ENCODE measurements at regions not wholly inside any gene's neighbourhood (a gene's known extent, or its start where the extent isn't known, plus 50 kb on each side); places are given as distances from the start of the nearest gene placed in this dataset.
"Not testable (repeated sequence)": the region's sequence is repeated elsewhere in the genome, so short reads cannot be mapped to it uniquely, and the experiment has no call there.

GRCh38 chr4:123535037-123535748 lies 138.6 kb downstream of the SPRY1 start:
- DNase-seq = no peak
- H3K4me3 Mint-ChIP-seq = no peak overlapping the region
- peaks cover 13% of the 10 kb centered on the region; the same call in 1 of the 2 replicates for H3K9me3 Mint-ChIP-seq
- peaks cover 6% of the 10 kb centered on the region; the same call in 1 of the 2 replicates for H3K36me3 Mint-ChIP-seq (ENCODE audit: low read depth)
- TF ChIP-seq, protein P1, sequence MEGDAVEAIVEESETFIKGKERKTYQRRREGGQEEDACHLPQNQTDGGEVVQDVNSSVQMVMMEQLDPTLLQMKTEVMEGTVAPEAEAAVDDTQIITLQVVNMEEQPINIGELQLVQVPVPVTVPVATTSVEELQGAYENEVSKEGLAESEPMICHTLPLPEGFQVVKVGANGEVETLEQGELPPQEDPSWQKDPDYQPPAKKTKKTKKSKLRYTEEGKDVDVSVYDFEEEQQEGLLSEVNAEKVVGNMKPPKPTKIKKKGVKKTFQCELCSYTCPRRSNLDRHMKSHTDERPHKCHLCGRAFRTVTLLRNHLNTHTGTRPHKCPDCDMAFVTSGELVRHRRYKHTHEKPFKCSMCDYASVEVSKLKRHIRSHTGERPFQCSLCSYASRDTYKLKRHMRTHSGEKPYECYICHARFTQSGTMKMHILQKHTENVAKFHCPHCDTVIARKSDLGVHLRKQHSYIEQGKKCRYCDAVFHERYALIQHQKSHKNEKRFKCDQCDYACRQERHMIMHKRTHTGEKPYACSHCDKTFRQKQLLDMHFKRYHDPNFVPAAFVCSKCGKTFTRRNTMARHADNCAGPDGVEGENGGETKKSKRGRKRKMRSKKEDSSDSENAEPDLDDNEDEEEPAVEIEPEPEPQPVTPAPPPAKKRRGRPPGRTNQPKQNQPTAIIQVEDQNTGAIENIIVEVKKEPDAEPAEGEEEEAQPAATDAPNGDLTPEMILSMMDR (IDR thresholded peaks at IDR 0.05) = no peak
- peaks cover 4% of the 10 kb centered on the region; the same call in 1 of the 2 replicates for H3K27me3 Mint-ChIP-seq (ENCODE audit: insufficient read depth)
- no peak overlapping the region for H3K27ac Mint-ChIP-seq
- H3K4me1 Mint-ChIP-seq (ENCODE audit: low read depth) = no peaks in the 10 kb centered on the region

DNA sequence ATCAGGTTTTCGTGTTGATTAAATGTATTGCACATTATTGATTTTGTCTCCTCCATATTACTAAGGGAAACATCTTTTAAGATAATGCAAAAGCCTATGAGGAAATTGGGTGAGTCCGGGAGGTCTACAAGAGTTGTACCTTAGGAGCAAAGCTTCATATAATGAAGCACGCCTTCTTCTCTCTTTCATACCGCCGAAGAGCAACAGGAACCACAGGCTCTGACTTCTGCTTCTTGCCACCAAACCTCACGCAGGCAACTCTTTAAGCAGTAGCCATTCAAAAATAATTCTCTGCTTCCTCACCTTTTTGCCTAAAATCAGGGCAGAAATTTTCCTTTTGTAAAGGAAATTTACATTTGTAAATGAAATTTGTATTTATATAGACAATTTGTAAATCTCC lies 139.6 kb downstream of the SPRY1 start:
- Mint-ChIP-seq H3K4me3 (no peak overlapping the region), H3K36me3 (ENCODE audit: low read depth) (peaks cover 6% of the 10 kb centered on the region; the same call in 1 of the 2 replicates), H3K27ac (no peak overlapping the region), H3K27me3 (ENCODE audit: insufficient read depth) (peaks cover 4% of the 10 kb centered on the region; the same call in 1 of the 2 replicates), H3K4me1 (ENCODE audit: low read depth) (no peaks in the 10 kb centered on the region), H3K9me3 (peaks cover 13% of the 10 kb centered on the region; the same call in 1 of the 2 replicates)
- TF ChIP-seq, protein P1 (IDR thresholded peaks at IDR 0.05) = no peak
- no peak for DNase-seq

DNA sequence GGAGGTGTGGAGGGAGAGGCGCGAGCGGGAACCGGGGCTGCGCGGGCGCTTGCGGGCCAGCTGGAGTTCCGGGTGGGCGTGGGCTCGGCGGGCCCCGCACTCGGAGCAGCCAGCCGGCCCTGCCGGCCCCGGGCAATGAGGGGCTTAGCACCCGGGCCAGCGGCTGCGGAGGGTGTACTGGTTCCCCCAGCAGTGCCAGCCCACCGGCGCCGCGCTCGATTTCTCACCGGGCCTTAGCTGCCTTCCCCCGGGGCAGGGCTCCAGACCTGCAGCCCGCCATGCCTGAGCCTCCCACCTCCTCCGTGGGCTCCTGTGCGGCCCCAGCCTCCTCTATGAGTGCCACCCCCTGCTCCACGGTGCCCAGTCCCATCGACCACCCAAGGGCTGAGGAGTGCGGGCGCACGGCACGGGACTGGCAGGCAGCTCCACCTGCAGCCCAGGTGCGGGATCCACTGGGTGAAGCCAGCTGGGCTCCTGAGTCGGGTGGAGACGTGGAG lies 141.4 kb downstream of the SPRY1 start:
- peaks cover 13% of the 10 kb centered on the region; the same call in 1 of the 2 replicates for H3K9me3 Mint-ChIP-seq
- not testable (repeated sequence) for H3K36me3 Mint-ChIP-seq (ENCODE audit: low read depth); DNase-seq; H3K4me1 Mint-ChIP-seq (ENCODE audit: low read depth); H3K4me3 Mint-ChIP-seq; H3K27me3 Mint-ChIP-seq (ENCODE audit: insufficient read depth); H3K27ac Mint-ChIP-seq

DNA sequence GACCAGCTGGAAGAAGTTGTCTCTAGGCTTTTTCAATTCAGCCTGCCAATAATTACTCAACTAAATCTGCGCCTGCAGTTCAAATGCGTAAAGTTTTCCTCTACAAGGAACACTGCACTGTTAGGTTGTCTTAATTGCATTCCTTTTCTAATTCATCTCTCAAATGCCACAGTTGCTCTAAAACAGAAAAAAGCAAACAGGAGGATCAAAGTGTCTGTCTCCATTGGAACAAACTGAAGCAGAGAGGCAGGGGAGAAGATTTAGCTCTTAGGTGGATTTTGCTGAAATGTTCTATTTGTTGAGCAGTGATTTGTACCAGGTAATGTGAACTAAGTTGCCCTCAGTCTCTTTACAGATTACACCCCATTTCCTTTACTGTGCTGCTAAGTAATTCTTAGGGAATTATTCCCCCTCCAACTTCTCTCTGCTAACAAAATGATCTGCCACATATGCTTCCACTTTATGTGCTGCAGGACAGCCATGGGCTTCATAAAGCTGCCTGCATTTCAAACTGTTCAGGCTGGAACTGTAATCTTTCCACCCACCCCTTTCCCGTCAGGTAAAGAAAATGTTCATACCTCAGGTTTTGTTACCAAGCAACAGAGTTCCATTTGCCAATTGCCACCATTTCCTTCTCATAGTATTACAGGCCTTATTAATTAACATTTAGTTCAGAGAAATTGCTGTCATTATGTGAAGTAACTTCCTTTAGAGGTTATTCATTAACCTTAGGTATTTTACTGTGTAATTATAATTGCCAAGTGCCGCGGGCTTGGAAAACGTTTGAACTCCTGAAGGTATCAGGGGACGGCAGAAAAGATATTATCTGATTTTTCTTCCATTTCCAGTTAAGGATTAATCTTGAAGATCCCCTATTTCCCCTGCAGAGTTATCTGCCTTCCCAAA lies 149.3 kb downstream of the SPRY1 start:
- DNase-seq = no peak
- Mint-ChIP-seq H3K9me3 (no peaks in the 10 kb centered on the region), H3K4me3 (no peak overlapping the region), H3K27ac (no peak overlapping the region), H3K36me3 (ENCODE audit: low read depth) (no peaks in the 10 kb centered on the region), H3K4me1 (ENCODE audit: low read depth) (no peaks in the 10 kb centered on the region), H3K27me3 (ENCODE audit: insufficient read depth) (peaks cover 6% of the 10 kb centered on the region)
- TF ChIP-seq, protein P1 (IDR thresholded peaks at IDR 0.05) = no peak

DNA sequence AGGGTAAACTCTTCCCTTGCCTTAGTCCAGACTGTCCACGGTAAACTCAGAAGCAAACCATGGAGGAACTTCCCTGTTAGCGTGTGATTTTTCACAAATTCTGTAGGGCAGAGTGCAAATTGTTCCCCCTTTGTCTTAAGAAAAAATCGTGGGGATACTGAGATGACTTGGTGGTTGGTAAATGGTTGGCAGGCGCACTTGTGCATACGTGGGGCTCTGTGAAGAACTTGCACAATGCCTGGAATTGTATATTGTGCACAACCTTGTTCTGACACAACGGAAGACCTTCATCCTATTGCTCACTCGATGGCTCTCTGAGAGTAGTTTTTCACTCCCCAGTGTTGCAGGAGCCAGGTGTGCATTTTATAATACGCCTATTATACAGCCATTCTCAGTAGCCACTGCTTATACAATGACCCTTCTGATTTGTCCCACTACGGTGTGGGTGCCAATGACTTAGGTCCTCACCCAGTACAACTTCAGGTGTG lies 150.0 kb downstream of the SPRY1 start:
- H3K27me3 Mint-ChIP-seq (ENCODE audit: insufficient read depth) = peaks cover 6% of the 10 kb centered on the region
- no peaks in the 10 kb centered on the region for H3K36me3 Mint-ChIP-seq (ENCODE audit: low read depth)
- H3K4me1 Mint-ChIP-seq (ENCODE audit: low read depth) = no peaks in the 10 kb centered on the region
- DNase-seq = no peak
- no peaks in the 10 kb centered on the region for H3K9me3 Mint-ChIP-seq
- TF ChIP-seq, protein P1 (IDR thresholded peaks at IDR 0.05) = no peak
- H3K27ac Mint-ChIP-seq = no peak overlapping the region
- H3K4me3 Mint-ChIP-seq = no peak overlapping the region
